GM12878 (cell line): ENCODE measurements at regions not wholly inside any gene's neighbourhood (a gene's known extent, or its start where the extent isn't known, plus 50 kb on each side); places are given as distances from the start of the nearest gene placed in this dataset.

Experiments
- ATAC-seq: fragments of 200-7000 bp; cut with Tn5 transposase; 3 replicates; pipeline ENCODE4 v1.9.1; 2020; ENCODE audit warnings: mild to moderate bottlenecking, moderate library complexity
- BruUV-seq: library from RNA; stranded (reverse); fragments of 400-500 nt; replicated peaks from 2 replicates; lab custom pipeline; 2021; lab: Mats Ljungman, UMichigan
- CTCF ChIA-PET: fragments of 300-600 bp; sonication (Branson Sonifier 250); formaldehyde crosslinking; extraction: SDS; loops from one replicate; lab custom pipeline; 2021; ENCODE audit warnings: inconsistent platforms; lab: Yijun Ruan, JAX
- POLR2A ChIA-PET: fragments of 350-600 bp; formaldehyde crosslinking; extraction: SDS; loops from one replicate; lab custom pipeline; 2021; ENCODE audit warnings: inconsistent platforms; lab: Charles Lee
- RAD21 ChIA-PET: fragments of 300-600 bp; sonication (Branson Sonifier 250); formaldehyde crosslinking; loops from one replicate; lab custom pipeline; 2023; ENCODE audit warnings: antibody characterized with exemption; ENCODE audit not compliant: unreplicated experiment; lab: Charles Lee
- SMC1A ChIA-PET: fragments of 300-600 bp; sonication (Branson Sonifier 250); formaldehyde crosslinking; loops from one replicate; lab custom pipeline; 2023; ENCODE audit not compliant: unreplicated experiment, uncharacterized antibody; lab: Charles Lee
- DNase-seq: peaks from one replicate; pipeline ENCODE4 v3.0.0-alpha.2; 2011; ENCODE audit warnings: low read depth, low spot score
- FAIRE-seq: peaks from 3 replicates; lab custom pipeline; 2011; peaks lifted over from hg19 to GRCh38; lab: Jason Lieb, UNC
- H2AFZ ChIP-seq: 2 replicates; pipeline ENCODE4 v1.6.0; 2011; ENCODE audit warnings: low read depth, low read length, control low read depth; ENCODE audit not compliant: control insufficient read depth
- H3K27ac ChIP-seq: 2 replicates; pipeline ENCODE4 v1.5.1; 2011; ENCODE audit warnings: control low read depth; ENCODE audit not compliant: control insufficient read depth, insufficient read depth
- H3K27me3 ChIP-seq, 2 experiments: replicated peaks in 1 of 2; 2 replicates each; pipeline versions ENCODE4 v1.6.0 to v1.6.1; 2011; ENCODE audit warnings: low read length in 1 of 2; ENCODE audit not compliant: control insufficient read depth in 2 of 2, insufficient read depth in 2 of 2
- H3K36me3 ChIP-seq, 2 experiments: 2 replicates each; pipeline ENCODE4 v1.5.1; 2011; ENCODE audit warnings: low read length in 1 of 2; ENCODE audit not compliant: control insufficient read depth in 2 of 2, insufficient read depth in 2 of 2
- H3K4me1 ChIP-seq: 2 replicates; pipeline ENCODE4 v1.6.1; 2011; ENCODE audit warnings: mild to moderate bottlenecking, low read length, moderate library complexity, mixed read lengths; ENCODE audit not compliant: control insufficient read depth, insufficient read depth
- H3K4me2 ChIP-seq: 2 replicates; pipeline ENCODE4 v1.6.0; 2011; ENCODE audit warnings: control low read depth; ENCODE audit not compliant: control insufficient read depth, insufficient read depth
- H3K4me3 ChIP-seq: fragments of 200-600 bp; sonication (generic); 2 replicates; pipeline ENCODE4 v1.5.1; 2016
- H3K79me2 ChIP-seq: 2 replicates; pipeline ENCODE4 v1.6.0; 2011; ENCODE audit warnings: low read length; ENCODE audit not compliant: control insufficient read depth, insufficient read depth
- H3K9ac ChIP-seq: 2 replicates; pipeline ENCODE4 v1.8.0; 2011; ENCODE audit warnings: low read length, control low read depth, mixed read lengths; ENCODE audit not compliant: control insufficient read depth, insufficient read depth
- H3K9me3 ChIP-seq: replicated peaks from 3 replicates; pipeline ENCODE4 v1.5.1; 2011; ENCODE audit warnings: mild to moderate bottlenecking, low read length; ENCODE audit not compliant: control insufficient read depth, insufficient read depth
- H4K20me1 ChIP-seq: 2 replicates; pipeline ENCODE4 v1.6.0; 2011; ENCODE audit not compliant: control insufficient read depth, insufficient read depth
- DPF2 ChIP-seq: fragments of 450-650 bp; IDR thresholded peaks from 2 replicates; pipeline ENCODE4 v1.6.1; 2017; ENCODE audit warnings: mild to moderate bottlenecking
- IRF3 ChIP-seq: fragments of 450-650 bp; IDR thresholded peaks from 2 replicates; pipeline ENCODE4 v1.6.1; 2014; ENCODE audit warnings: mild to moderate bottlenecking
- MEF2B ChIP-seq: fragments of 450-650 bp; IDR thresholded peaks from 2 replicates; pipeline ENCODE4 v1.6.1; 2018; ENCODE audit warnings: mild to moderate bottlenecking, moderate library complexity; ENCODE audit not compliant: partially characterized antibody, poor library complexity, severe bottlenecking
- MYB ChIP-seq: fragments of 150-350 bp; IDR thresholded peaks from 2 replicates; pipeline ENCODE4 v1.6.1; 2014; ENCODE audit warnings: mild to moderate bottlenecking, low read depth, low read length, borderline replicate concordance
- NFXL1 ChIP-seq: fragments of 450-650 bp; IDR thresholded peaks from 2 replicates; pipeline ENCODE4 v1.6.1; 2017; ENCODE audit warnings: antibody characterized with exemption, mild to moderate bottlenecking, borderline replicate concordance
- NFYB ChIP-seq: IDR thresholded peaks from 2 replicates; pipeline ENCODE4 v1.6.1; 2011; ENCODE audit warnings: low read depth, mild to moderate bottlenecking, low read length, improper control_type of control experiment, moderate library complexity; ENCODE audit not compliant: insufficient read depth
- RAD51 ChIP-seq: fragments of 450-650 bp; IDR thresholded peaks from 2 replicates; pipeline ENCODE4 v1.6.1; 2016; ENCODE audit warnings: moderate library complexity, mild to moderate bottlenecking, inconsistent platforms
- RCOR1 ChIP-seq: conservative IDR thresholded peaks from 2 replicates; pipeline ENCODE4 v1.6.1; 2012; ENCODE audit warnings: low read depth, low read length, improper control_type of control experiment
- REST ChIP-seq: IDR thresholded peaks from 2 replicates; pipeline ENCODE4 v1.6.1; 2012; ENCODE audit warnings: mild to moderate bottlenecking, low read depth, low read length
- SIX5 ChIP-seq: IDR thresholded peaks from 2 replicates; pipeline ENCODE4 v1.6.1; 2011; ENCODE audit warnings: mild to moderate bottlenecking, low read depth, low read length, moderate library complexity; ENCODE audit not compliant: severe bottlenecking
- SMC3 ChIP-seq: IDR thresholded peaks from 2 replicates; pipeline ENCODE4 v1.6.1; 2011; ENCODE audit warnings: low read length, improper control_type of control experiment, borderline replicate concordance
- YY1 ChIP-seq: IDR thresholded peaks from 2 replicates; pipeline ENCODE4 v1.6.1; 2011; ENCODE audit warnings: low read depth, mild to moderate bottlenecking, low read length
- ZBTB11 ChIP-seq: fragments of 450-650 bp; formaldehyde crosslinking; IDR thresholded peaks from 2 replicates; pipeline ENCODE4 v1.5.0; 2022; ENCODE audit warnings: mild to moderate bottlenecking, missing genetic modification characterization
- WGBS: methylation state at CpG from one replicate; pipeline ENCODE4 v1.1.6; 2016; ENCODE audit warnings: low lambda C conversion rate; ENCODE audit not compliant: insufficient replicate concordance, insufficient coverage; ENCODE audit errors: missing lambda C conversion rate; 5-methylcytosine and 5-hydroxymethylcytosine counted together
- in situ Hi-C: fragments of 300-500 bp; cut with MboI; formaldehyde crosslinking; loops from 9 replicates; pipeline ENCODE4 v1.14.3; 2018; ENCODE audit warnings: mixed read lengths
- intact Hi-C: fragments of 100-400 bp; cut with micrococcal nuclease; formaldehyde crosslinking; loops from one replicate; pipeline ENCODE4 v1.14.2; 2022; ENCODE audit not compliant: unreplicated experiment

- TF ChIP-seq ZBTB11 (CRISPR knock-in tag) (no peak), RCOR1 (no peak), DPF2 (no peak), RAD51 (no peak), YY1 (no peak)
Observed at GRCh38 chr6:141028791-141029280, 1103.9 kb upstream of the GJE1 start (continued).

GRCh38 chr6:141026504-141026903, 1106.2 kb upstream of the GJE1 start:
- RAD21 ChIA-PET = no interaction called here
- FAIRE-seq (no peak), DNase-seq (no peak), ATAC-seq (no peak)
- Histone ChIP-seq H3K4me1 (no peaks in the 10 kb centered on the region), H2AFZ (no peak overlapping the region), H3K27me3 (no peaks in the 10 kb centered on the region), H3K79me2 (no peaks in the 10 kb centered on the region), H3K27ac (no peak overlapping the region), H3K9ac (no peak overlapping the region), H3K4me3 (no peak overlapping the region), H4K20me1 (no peaks in the 10 kb centered on the region), H3K9me3 (no peaks in the 10 kb centered on the region), H3K36me3 (no peaks in the 10 kb centered on the region), H3K4me2 (no peak overlapping the region)
- CTCF ChIA-PET = interaction anchor here (1.3 kb wide), 1 partner anchor 13 kb away, joined by 3 read pairs; no protein-coding TSS in a partner anchor
- in situ Hi-C loops = no loop called here
- POLR2A ChIA-PET = no interaction called here
- intact Hi-C loops = no loop called here
- BruUV-seq = no TSS peak
- SMC1A ChIA-PET = no interaction called here
- WGBS = 6% methylated on average over 1 of the region's 1 CpG
- TF ChIP-seq NFXL1 = no peak
- no peak for TF ChIP-seq NFYB
- TF ChIP-seq RAD51 = no peak
- no peak for TF ChIP-seq MEF2B
- no peak for TF ChIP-seq SMC3
- no peak for TF ChIP-seq IRF3
- no peak for TF ChIP-seq SIX5
- no peak for TF ChIP-seq MYB
- TF ChIP-seq REST = no peak
- TF ChIP-seq YY1 = no peak
